C4-2B (cell line): ENCODE measurements at regions not wholly inside any gene's neighbourhood (a gene's known extent, or its start where the extent isn't known, plus 50 kb on each side); places are given as distances from the start of the nearest gene placed in this dataset.
"Not testable (repeated sequence)": the region's sequence is repeated elsewhere in the genome, so short reads cannot be mapped to it uniquely, and the experiment has no call there.

Source experiments
- ZFX ChIP-seq: fragments of 450-650 bp; IDR thresholded peaks from 2 replicates; pipeline ENCODE4 v1.6.1; 2017
- TF ChIP-seq, protein P1 (sequence below): fragments of 450-650 bp; conservative IDR thresholded peaks from 2 replicates; pipeline ENCODE4 v1.5.1; 2017; ENCODE audit warnings: mild to moderate bottlenecking

DNA sequence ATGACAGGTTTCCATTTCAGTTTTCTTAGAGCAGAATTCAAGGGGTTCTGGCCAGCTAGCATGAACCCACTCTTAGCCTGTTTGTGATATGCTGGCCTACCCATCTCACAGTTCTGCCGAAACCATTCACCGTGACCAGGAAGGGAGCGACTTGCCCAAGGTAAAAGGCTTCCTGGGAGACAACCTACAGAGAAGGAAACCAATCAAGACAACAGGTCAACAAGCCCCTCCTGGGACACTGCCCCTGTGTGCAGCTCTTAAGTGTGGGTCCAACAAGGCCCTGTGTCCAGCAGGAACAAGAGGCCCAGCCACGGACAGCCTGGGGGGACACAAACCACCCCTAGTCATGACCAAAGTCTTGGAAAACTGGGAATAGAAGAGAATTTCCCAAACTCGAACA lies 94.7 kb downstream of the SHANK2 start:
- TF ChIP-seq, protein P1, sequence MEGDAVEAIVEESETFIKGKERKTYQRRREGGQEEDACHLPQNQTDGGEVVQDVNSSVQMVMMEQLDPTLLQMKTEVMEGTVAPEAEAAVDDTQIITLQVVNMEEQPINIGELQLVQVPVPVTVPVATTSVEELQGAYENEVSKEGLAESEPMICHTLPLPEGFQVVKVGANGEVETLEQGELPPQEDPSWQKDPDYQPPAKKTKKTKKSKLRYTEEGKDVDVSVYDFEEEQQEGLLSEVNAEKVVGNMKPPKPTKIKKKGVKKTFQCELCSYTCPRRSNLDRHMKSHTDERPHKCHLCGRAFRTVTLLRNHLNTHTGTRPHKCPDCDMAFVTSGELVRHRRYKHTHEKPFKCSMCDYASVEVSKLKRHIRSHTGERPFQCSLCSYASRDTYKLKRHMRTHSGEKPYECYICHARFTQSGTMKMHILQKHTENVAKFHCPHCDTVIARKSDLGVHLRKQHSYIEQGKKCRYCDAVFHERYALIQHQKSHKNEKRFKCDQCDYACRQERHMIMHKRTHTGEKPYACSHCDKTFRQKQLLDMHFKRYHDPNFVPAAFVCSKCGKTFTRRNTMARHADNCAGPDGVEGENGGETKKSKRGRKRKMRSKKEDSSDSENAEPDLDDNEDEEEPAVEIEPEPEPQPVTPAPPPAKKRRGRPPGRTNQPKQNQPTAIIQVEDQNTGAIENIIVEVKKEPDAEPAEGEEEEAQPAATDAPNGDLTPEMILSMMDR: not testable (repeated sequence)
- TF ChIP-seq ZFX: not testable (repeated sequence)
